ENCODE measurements at regions not wholly inside any gene's neighbourhood (a gene's known extent, or its start where the extent isn't known, plus 50 kb on each side); places are given as distances from the start of the nearest gene placed in this dataset.

DNA sequence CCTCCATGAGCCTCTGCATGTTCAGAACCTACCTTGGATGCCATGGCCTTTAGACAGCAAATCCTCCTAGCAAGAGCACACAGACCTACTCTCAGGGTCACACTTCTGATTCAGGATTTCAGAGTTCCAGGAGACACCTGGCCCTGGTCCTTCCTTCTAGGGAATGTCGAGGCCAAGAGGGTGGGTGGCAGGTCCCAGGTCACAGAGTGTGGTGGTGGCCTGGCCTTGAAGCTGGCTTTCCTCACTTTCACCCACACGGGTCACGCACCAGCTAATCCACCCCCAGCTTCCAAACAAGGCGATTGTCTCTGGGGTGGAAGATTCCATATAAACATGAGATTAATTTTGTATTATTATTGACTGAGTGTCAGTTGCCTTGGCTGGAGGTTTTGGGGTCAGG, 328.3 kb upstream of the RTL1 start:
- Histone ChIP-seq H3K27me3 (replicated peaks; ENCODE audit: insufficient read depth, low read depth, low read length, poor library complexity) (no peaks in the 10 kb centered on the region), H3K27ac (ENCODE audit: low read depth, low read length, poor library complexity, severe bottlenecking) (no peak overlapping the region), H3K9me3 (ENCODE audit: low read depth, low read length, poor library complexity, severe bottlenecking) (no peaks in the 10 kb centered on the region), H3K4me3 (ENCODE audit: low read depth, low read length, poor library complexity, severe bottlenecking) (no peak overlapping the region), H3K4me1 (ENCODE audit: insufficient read depth, low read length, poor library complexity, severe bottlenecking) (no peaks in the 10 kb centered on the region), H3K36me3 (ENCODE audit: insufficient read depth, low read length, poor library complexity, severe bottlenecking) (no peaks in the 10 kb centered on the region)
- intact Hi-C loops (cut with micrococcal nuclease; ENCODE audit: unreplicated experiment), result loop anchor here (5.0 to 10.0 kb wide), 2 partner anchors 327 to 850 kb away; partner anchors contain the start of gene RTL1
- ChIA-PET CTCF (no interaction called here), POLR2A (ENCODE audit: low non-redundant PET) (no interaction called here)
- no peak for DNase-seq (ENCODE audit: low spot score)
- TF ChIP-seq EZH2 (IDR thresholded peaks at IDR 0.05; ENCODE audit: borderline replicate concordance, low read depth, low read length, poor library complexity, severe bottlenecking) (no peak), CTCF (conservative IDR thresholded peaks at IDR 0.05; ENCODE audit: low read depth, low read length) (no peak)
- no TSS peak for BruUV-seq (replicated peaks)

GRCh38 chr14:101232340-101233020, 328.8 kb upstream of the DIO3 start:
- H3K9me3 ChIP-seq (ENCODE audit: low read depth, low read length, poor library complexity, severe bottlenecking), result no peaks in the 10 kb centered on the region
- intact Hi-C loops (cut with micrococcal nuclease; ENCODE audit: unreplicated experiment), result loop anchor here (5.0 to 10.0 kb wide), 2 partner anchors 328 to 850 kb away; partner anchors contain the start of gene RTL1
- CTCF ChIA-PET, result no interaction called here
- POLR2A ChIA-PET (ENCODE audit: low non-redundant PET), result no interaction called here
- H3K4me1 ChIP-seq (ENCODE audit: insufficient read depth, low read length, poor library complexity, severe bottlenecking), result no peaks in the 10 kb centered on the region
- H3K36me3 ChIP-seq (ENCODE audit: insufficient read depth, low read length, poor library complexity, severe bottlenecking), result no peaks in the 10 kb centered on the region
- no peak for DNase-seq (ENCODE audit: low spot score)
- no peak for TF ChIP-seq EZH2 (IDR thresholded peaks at IDR 0.05; ENCODE audit: borderline replicate concordance, low read depth, low read length, poor library complexity, severe bottlenecking)
- no peak for TF ChIP-seq CTCF (conservative IDR thresholded peaks at IDR 0.05; ENCODE audit: low read depth, low read length)
- H3K27me3 ChIP-seq (replicated peaks; ENCODE audit: insufficient read depth, low read depth, low read length, poor library complexity), result no peaks in the 10 kb centered on the region
- BruUV-seq (replicated peaks), result no TSS peak
- H3K27ac ChIP-seq (ENCODE audit: low read depth, low read length, poor library complexity, severe bottlenecking), result no peak overlapping the region
- no peak overlapping the region for H3K4me3 ChIP-seq (ENCODE audit: low read depth, low read length, poor library complexity, severe bottlenecking)

- no peak overlapping the region for H3K27ac ChIP-seq (ENCODE audit: low read depth, low read length, poor library complexity, severe bottlenecking)
- BruUV-seq (replicated peaks), result no TSS peak
- TF ChIP-seq EZH2 (IDR thresholded peaks at IDR 0.05; ENCODE audit: borderline replicate concordance, low read depth, low read length, poor library complexity, severe bottlenecking) (no peak), CTCF (conservative IDR thresholded peaks at IDR 0.05; ENCODE audit: low read depth, low read length) (no peak)
- no peaks in the 10 kb centered on the region for H3K27me3 ChIP-seq (replicated peaks; ENCODE audit: insufficient read depth, low read depth, low read length, poor library complexity)
- intact Hi-C loops (cut with micrococcal nuclease; ENCODE audit: unreplicated experiment), result loop anchor here (5.0 to 10.0 kb wide), 2 partner anchors 328 to 851 kb away; partner anchors contain the start of gene RTL1
- H3K9me3 ChIP-seq (ENCODE audit: low read depth, low read length, poor library complexity, severe bottlenecking), result no peaks in the 10 kb centered on the region
- H3K36me3 ChIP-seq (ENCODE audit: insufficient read depth, low read length, poor library complexity, severe bottlenecking), result no peaks in the 10 kb centered on the region
- CTCF ChIA-PET, result no interaction called here
- H3K4me3 ChIP-seq (ENCODE audit: low read depth, low read length, poor library complexity, severe bottlenecking), result no peak overlapping the region
- no peaks in the 10 kb centered on the region for H3K4me1 ChIP-seq (ENCODE audit: insufficient read depth, low read length, poor library complexity, severe bottlenecking)
- POLR2A ChIA-PET (ENCODE audit: low non-redundant PET), result no interaction called here
- no peak for DNase-seq (ENCODE audit: low spot score)
Observed at GRCh38 chr14:101233021-101233366, 328.3 kb upstream of the DIO3 start.

Data from A673 (cell line).